AG10803 (cell line): ENCODE measurements at regions not wholly inside any gene's neighbourhood (a gene's known extent, or its start where the extent isn't known, plus 50 kb on each side); places are given as distances from the start of the nearest gene placed in this dataset.

ENCODE experiments used
- DNase-seq: peaks from one replicate; pipeline ENCODE4 v3.0.0; 2010; ENCODE audit warnings: low read depth
- H3K4me3 ChIP-seq: 2 replicates; pipeline ENCODE4 v1.5.1; 2011; ENCODE audit warnings: mild to moderate bottlenecking, low read length, control low read depth
- CTCF ChIP-seq: conservative IDR thresholded peaks from 2 replicates; pipeline ENCODE4 v1.5.1; 2011; ENCODE audit warnings: mild to moderate bottlenecking, low read length, control low read depth, inconsistent platforms

DNA sequence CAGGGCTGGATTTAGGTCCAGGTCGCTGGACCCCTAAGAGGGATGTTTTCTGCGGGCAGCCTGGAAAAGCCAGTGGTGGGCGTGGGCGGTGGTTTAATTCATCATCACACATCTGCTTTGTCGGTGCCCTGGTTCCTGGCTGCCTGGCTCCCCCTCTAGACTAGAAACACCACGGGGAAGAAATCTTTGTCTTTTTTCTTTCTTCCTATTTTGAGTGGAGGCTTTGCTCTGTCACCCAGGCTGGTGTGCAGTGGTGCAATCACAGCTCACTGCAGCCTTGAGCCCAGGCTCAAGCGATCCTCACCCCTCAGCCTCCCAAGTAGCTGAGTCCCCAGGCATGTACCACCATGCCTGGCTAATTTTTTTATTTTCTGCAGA, 86.6 kb upstream of the LINC01488 start:
- no peak overlapping the region for H3K4me3 ChIP-seq
- DNase-seq, result no peak
- TF ChIP-seq CTCF, result no peak

GRCh38 chr11:69395287-69395686, 86.2 kb upstream of the LINC01488 start:
- no peak for DNase-seq
- H3K4me3 ChIP-seq, result no peak overlapping the region
- TF ChIP-seq CTCF, result no peak

- no peak overlapping the region for H3K4me3 ChIP-seq
- TF ChIP-seq CTCF, result no peak
- DNase-seq, result no peak
Measured at GRCh38 chr11:69396051-69396947, 85.2 kb upstream of the LINC01488 start.

- TF ChIP-seq CTCF, result no peak
Measured at GRCh38 chr11:69396948-69397307, 84.5 kb upstream of the LINC01488 start.

GRCh38 chr11:69397732-69398131, 83.7 kb upstream of the LINC01488 start:
- DNase-seq, result peak; percentile 21
- no peak overlapping the region for H3K4me3 ChIP-seq
- no peak for TF ChIP-seq CTCF

More at GRCh38 chr11:69396948-69397307, 84.5 kb upstream of the LINC01488 start:
- DNase-seq, result no peak
- no peak overlapping the region for H3K4me3 ChIP-seq

DNA sequence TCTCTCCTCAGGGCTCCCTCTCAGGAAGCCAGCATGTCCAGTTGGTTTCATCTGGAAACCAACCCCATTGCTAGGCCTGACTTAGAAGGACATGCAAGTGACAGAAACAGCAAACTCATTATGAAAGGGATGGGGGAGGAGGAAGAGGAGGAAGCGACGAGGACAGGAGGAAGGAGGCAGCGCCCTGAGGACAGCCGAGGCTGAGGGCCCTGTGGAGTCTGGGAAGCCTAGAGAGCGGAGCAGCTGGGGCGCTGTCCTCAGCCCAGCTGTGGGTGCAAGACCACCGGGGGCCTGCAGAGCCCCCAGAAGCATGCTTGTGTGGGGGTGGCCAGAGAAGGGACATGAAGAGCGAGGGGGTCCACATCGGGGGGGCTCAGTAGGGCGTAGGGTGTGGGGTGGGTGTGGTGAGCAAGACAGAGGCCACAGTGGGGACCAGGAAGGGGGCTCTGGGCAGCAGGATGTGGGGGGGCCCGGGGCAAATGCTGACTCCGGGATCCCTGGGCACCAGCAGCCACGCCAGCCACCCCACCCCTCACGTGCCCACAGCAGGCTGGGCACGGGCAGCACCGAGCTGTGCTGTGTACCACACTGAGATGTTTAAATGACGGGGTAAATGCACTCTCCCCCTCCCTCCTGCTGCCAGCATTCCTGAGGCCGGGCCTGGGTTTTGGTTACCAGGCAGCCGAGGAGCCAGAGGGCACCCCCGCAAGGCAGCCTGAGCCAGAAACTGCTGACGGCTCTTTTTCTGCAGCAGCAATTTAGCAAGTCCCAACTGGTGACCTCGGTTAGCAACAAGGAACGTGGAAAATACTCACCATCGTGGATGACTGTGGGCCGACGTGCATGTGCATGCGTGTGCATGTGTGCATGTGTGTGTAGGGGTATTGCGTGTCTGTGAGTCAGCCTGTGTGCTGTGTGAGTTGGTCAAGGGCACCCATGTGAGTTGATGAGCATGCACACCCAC, 82.7 kb upstream of the LINC01488 start:
- peak; percentile 79 for DNase-seq
- no peak overlapping the region for H3K4me3 ChIP-seq
- TF ChIP-seq CTCF, result no peak
